ENCODE measurements at regions not wholly inside any gene's neighbourhood (a gene's known extent, or its start where the extent isn't known, plus 50 kb on each side); places are given as distances from the start of the nearest gene placed in this dataset.

- TF ChIP-seq POLR2A (IDR thresholded peaks at IDR 0.05; ENCODE audit: low read length) = no peak
- TF ChIP-seq GATA1 (IDR thresholded peaks at IDR 0.05; ENCODE audit: low read depth, low read length) = no peak
Measured at GRCh38 chr2:122056853-122057252, 301.4 kb downstream of the TSN start.
